Esophagus squamous epithelium (tissue), 4 donors: ENCODE measurements at regions not wholly inside any gene's neighbourhood (a gene's known extent, or its start where the extent isn't known, plus 50 kb on each side); places are given as distances from the start of the nearest gene placed in this dataset.

Experiments used
- POLR2A ChIP-seq, 4 donors: fragments of 450-650 bp; IDR thresholded peaks; one replicate each; pipeline ENCODE4 v1.6.1; 2017; ENCODE audit warnings: antibody characterized with exemption in 4 of 4, mild to moderate bottlenecking in 4 of 4, moderate library complexity in 3 of 4
- TF ChIP-seq, protein P1 (sequence below), 6 experiments: fragments of 450-650 bp in 4 of 6; fragments of 200-600 bp in 2 of 6; sonication (generic) in 2 of 6; IDR thresholded peaks; one replicate each; pipeline ENCODE4 v1.5.1; 2016 to 2019; ENCODE audit warnings: antibody characterized with exemption in 6 of 6, mild to moderate bottlenecking in 4 of 6, moderate library complexity in 4 of 6

DNA sequence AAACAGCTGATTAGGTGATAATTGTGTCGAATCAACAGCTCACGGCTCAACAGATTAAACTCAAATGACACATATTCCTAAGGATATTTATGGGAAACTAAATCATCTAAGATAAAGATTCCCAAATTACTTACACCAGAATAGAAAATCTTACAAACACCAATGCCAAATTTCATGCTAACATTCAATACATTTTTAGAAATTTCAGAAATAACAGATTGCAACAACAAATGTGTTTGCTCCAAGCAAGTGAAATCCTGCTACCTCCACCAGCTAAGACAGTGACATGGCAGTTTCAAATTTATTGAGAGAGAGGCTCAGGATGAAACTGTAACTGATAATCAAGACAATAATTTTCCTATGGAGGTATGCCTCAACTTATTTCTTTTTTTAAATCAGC is 65.0 kb upstream of the EPB41L3 start:
- TF ChIP-seq POLR2A (IDR thresholded peaks at IDR 0.05), result no peak
- TF ChIP-seq, protein P1, sequence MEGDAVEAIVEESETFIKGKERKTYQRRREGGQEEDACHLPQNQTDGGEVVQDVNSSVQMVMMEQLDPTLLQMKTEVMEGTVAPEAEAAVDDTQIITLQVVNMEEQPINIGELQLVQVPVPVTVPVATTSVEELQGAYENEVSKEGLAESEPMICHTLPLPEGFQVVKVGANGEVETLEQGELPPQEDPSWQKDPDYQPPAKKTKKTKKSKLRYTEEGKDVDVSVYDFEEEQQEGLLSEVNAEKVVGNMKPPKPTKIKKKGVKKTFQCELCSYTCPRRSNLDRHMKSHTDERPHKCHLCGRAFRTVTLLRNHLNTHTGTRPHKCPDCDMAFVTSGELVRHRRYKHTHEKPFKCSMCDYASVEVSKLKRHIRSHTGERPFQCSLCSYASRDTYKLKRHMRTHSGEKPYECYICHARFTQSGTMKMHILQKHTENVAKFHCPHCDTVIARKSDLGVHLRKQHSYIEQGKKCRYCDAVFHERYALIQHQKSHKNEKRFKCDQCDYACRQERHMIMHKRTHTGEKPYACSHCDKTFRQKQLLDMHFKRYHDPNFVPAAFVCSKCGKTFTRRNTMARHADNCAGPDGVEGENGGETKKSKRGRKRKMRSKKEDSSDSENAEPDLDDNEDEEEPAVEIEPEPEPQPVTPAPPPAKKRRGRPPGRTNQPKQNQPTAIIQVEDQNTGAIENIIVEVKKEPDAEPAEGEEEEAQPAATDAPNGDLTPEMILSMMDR (IDR thresholded peaks at IDR 0.05), result no peak
